Nephron (organoid): ENCODE measurements at regions not wholly inside any gene's neighbourhood (a gene's known extent, or its start where the extent isn't known, plus 50 kb on each side); places are given as distances from the start of the nearest gene placed in this dataset.

ENCODE experiments used
- H3K27ac Mint-ChIP-seq, 3 experiments: 2 replicates each; pipeline ENCODE4 v1.8.0; 2020; ENCODE audit warnings: mixed read lengths in 3 of 3, mild to moderate bottlenecking in 2 of 3, moderate library complexity in 1 of 3
- H3K27me3 Mint-ChIP-seq: 2 replicates; pipeline ENCODE4 v1.8.0; 2021; ENCODE audit warnings: low read depth, mild to moderate bottlenecking, moderate library complexity, mixed read lengths
- H3K36me3 Mint-ChIP-seq: 2 replicates; pipeline ENCODE4 v1.8.0; 2020; ENCODE audit warnings: low read depth, mixed read lengths
- H3K4me1 Mint-ChIP-seq: 2 replicates; pipeline ENCODE4 v1.8.0; 2020; ENCODE audit warnings: mixed read lengths
- H3K4me3 Mint-ChIP-seq, 3 experiments: 2 replicates each; pipeline ENCODE4 v1.8.0; 2020; ENCODE audit warnings: mild to moderate bottlenecking in 3 of 3, mixed read lengths in 3 of 3, moderate library complexity in 2 of 3
- H3K9me3 Mint-ChIP-seq: 2 replicates; pipeline ENCODE4 v1.8.0; 2020; ENCODE audit warnings: mixed read lengths
- TF ChIP-seq, protein P1 (sequence below), 3 experiments: fragments of 200-600 bp; sonication (generic); IDR thresholded peaks; one replicate each; pipeline ENCODE4 v1.5.0; 2021; ENCODE audit warnings: antibody characterized with exemption in 3 of 3; ENCODE audit not compliant: unreplicated experiment in 3 of 3

DNA sequence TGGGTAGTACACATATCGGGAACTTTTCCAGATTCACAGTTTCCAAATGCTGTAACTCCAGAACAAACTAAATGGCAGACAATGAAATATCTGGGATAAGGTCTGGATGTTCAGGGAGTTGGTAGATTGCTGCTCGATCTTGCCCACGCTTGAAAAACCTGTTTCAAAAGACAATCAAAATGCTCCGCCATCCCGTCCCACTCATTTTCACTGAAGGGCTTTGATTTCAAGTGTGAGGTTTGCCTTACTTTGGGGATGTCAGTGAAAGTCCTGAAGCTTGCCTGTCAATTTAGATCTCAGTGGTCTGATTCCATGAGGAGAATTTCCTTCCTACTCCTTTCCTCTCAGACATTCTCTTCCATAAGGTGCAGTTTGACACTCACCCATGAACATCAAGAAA, 236.3 kb upstream of the KCNK2 start:
- Mint-ChIP-seq H3K27ac (no peak overlapping the region), H3K4me3 (no peak overlapping the region), H3K4me1 (peaks cover 18% of the 10 kb centered on the region), H3K36me3 (no peaks in the 10 kb centered on the region), H3K9me3 (peaks cover 7% of the 10 kb centered on the region), H3K27me3 (peaks cover 11% of the 10 kb centered on the region)
- TF ChIP-seq, protein P1, sequence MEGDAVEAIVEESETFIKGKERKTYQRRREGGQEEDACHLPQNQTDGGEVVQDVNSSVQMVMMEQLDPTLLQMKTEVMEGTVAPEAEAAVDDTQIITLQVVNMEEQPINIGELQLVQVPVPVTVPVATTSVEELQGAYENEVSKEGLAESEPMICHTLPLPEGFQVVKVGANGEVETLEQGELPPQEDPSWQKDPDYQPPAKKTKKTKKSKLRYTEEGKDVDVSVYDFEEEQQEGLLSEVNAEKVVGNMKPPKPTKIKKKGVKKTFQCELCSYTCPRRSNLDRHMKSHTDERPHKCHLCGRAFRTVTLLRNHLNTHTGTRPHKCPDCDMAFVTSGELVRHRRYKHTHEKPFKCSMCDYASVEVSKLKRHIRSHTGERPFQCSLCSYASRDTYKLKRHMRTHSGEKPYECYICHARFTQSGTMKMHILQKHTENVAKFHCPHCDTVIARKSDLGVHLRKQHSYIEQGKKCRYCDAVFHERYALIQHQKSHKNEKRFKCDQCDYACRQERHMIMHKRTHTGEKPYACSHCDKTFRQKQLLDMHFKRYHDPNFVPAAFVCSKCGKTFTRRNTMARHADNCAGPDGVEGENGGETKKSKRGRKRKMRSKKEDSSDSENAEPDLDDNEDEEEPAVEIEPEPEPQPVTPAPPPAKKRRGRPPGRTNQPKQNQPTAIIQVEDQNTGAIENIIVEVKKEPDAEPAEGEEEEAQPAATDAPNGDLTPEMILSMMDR (IDR thresholded peaks at IDR 0.05; ENCODE audit: unreplicated experiment in 3 of 3) = no peak

DNA sequence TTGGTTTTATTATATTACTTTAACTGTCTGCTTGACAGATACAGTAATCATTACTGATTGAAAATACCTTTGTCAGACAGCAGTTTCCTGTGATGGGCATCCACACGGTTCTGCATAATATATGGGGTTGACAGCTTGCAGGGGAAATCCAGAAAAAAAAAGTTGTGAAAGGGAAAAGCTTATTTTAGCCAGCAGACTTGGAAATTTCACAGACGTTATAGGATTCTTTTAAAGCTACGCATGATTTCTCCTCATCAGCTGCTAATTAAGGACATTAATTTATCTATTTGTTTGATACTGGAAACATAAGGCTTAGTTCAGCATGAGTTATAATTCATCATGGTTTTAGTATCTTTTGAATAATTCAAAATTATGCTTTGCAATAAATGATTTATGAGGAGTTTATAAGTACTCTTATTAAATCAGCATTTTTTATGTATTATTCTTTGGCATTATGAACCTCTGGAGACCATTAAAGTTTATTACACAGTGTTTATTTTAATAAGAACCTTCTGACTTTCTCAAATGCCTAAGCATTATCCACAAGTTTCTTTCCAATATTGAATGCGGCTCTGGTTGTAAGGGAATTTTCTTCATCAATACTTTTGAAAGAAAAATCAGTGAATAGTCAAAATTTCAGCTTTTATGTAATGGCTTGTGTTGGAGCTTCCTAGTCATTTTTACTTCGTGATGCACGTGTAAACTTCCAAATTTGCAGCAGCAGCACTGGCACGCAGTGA, 235.3 kb upstream of the KCNK2 start:
- TF ChIP-seq, protein P1 (IDR thresholded peaks at IDR 0.05; ENCODE audit: unreplicated experiment in 3 of 3) = no peak
- peaks cover 7% of the 10 kb centered on the region for H3K27me3 Mint-ChIP-seq
- no peaks in the 10 kb centered on the region for H3K36me3 Mint-ChIP-seq
- H3K9me3 Mint-ChIP-seq = peaks cover 9% of the 10 kb centered on the region
- peaks cover 18% of the 10 kb centered on the region for H3K4me1 Mint-ChIP-seq
- no peak overlapping the region for H3K27ac Mint-ChIP-seq
- no peak overlapping the region for H3K4me3 Mint-ChIP-seq

DNA sequence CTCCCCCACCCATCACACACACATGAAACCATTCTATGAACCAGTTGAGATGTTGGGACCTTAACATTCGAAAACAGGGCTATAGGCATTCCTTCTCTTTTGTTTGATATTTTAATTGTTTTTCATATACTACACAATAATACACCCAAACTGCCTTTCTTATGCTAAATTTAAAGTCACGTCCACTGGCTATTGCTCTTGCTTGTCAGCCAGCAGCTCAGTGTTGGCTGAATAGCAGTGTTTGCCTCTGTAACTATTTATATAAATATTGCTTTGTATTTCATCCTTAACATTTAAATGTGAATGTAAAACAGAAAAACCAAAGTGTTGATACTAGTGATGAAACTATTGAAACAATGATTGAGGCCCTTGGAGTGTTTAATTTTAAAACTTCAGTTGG, 234.4 kb upstream of the KCNK2 start:
- H3K4me3 Mint-ChIP-seq = no peak overlapping the region
- no peaks in the 10 kb centered on the region for H3K36me3 Mint-ChIP-seq
- peaks cover 18% of the 10 kb centered on the region for H3K4me1 Mint-ChIP-seq
- TF ChIP-seq, protein P1 (IDR thresholded peaks at IDR 0.05; ENCODE audit: unreplicated experiment in 3 of 3) = no peak
- peaks cover 9% of the 10 kb centered on the region for H3K9me3 Mint-ChIP-seq
- peaks cover 7% of the 10 kb centered on the region for H3K27me3 Mint-ChIP-seq
- peak overlapping the region in 1 of 3 experiments; percentile 39 for H3K27ac Mint-ChIP-seq

DNA sequence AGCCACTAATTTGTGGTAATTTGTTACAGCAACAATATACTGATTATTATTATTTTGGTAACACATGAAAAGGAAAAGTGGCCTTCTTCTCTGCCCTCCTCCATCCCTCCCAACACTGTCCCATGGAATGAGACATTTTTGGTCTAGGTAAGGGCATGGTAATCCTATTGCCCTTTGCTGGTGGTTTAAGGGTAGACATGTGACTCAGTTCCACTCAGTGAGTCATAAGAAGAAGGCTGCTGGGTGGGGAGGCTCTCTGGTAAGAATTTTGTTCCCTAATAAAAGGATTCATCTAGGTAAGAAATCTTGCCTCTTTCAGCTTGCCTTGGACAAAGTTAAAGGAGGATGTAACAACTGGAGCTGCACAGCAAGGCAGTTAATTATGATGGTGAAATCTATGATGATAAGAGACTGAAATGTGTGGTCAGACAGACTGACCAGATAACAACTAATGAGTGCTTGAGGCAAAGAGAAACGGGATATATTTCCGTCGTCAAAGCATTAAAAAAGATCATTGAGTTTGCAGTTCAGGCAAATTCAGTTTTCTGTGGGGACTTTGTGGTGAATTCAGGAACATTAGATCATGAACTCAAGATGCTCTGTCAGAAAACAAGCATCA, 232.0 kb upstream of the KCNK2 start:
- peaks cover 18% of the 10 kb centered on the region for H3K4me1 Mint-ChIP-seq

DNA sequence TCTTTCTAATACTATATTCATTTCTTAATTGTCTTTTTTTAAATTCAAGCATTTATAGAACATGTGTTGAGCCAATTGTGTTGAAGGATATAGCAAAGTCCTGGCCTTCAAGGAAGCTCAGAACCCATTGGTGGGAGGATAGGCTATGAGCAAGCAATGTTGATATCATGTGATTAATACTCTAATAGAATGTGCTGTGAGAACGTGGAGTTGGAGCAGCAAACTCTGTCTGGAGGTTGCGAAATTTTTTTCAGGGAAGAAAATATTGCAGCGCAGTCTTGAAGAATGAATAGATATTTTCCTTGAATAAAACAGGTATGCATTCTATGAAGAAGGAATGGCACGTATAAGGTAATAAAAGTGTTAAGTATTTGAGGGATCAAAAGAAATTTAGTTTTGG, 229.2 kb upstream of the KCNK2 start:
- Mint-ChIP-seq H3K36me3 (no peaks in the 10 kb centered on the region), H3K9me3 (peaks cover 9% of the 10 kb centered on the region), H3K27ac (no peak overlapping the region), H3K4me3 (no peak overlapping the region), H3K4me1 (peaks cover 1% of the 10 kb centered on the region), H3K27me3 (no peaks in the 10 kb centered on the region)
- TF ChIP-seq, protein P1 (IDR thresholded peaks at IDR 0.05; ENCODE audit: unreplicated experiment in 3 of 3) = no peak

More for the DNA sequence above, 232.0 kb upstream of the KCNK2 start:
- Mint-ChIP-seq H3K36me3 (no peaks in the 10 kb centered on the region), H3K27ac (no peak overlapping the region), H3K27me3 (peaks cover 7% of the 10 kb centered on the region), H3K9me3 (peaks cover 9% of the 10 kb centered on the region), H3K4me3 (no peak overlapping the region)
- TF ChIP-seq, protein P1 (IDR thresholded peaks at IDR 0.05; ENCODE audit: unreplicated experiment in 3 of 3) = no peak
